OCI-LY1 (cell line): ENCODE measurements at regions not wholly inside any gene's neighbourhood (a gene's known extent, or its start where the extent isn't known, plus 50 kb on each side); places are given as distances from the start of the nearest gene placed in this dataset.

ENCODE experiments used
- H2AFZ ChIP-seq: fragments of 200-600 bp; sonication (generic), shearing (Covaris generic); 2 replicates; pipeline ENCODE4 v1.6.0; 2014; ENCODE audit warnings: antibody characterized with exemption, mild to moderate bottlenecking, low read length
- H3F3A ChIP-seq: fragments of 200-600 bp; sonication (generic), shearing (Covaris generic); 2 replicates; pipeline ENCODE4 v1.6.0; 2014; ENCODE audit warnings: mild to moderate bottlenecking, antibody characterized with exemption, low read length, moderate library complexity; ENCODE audit not compliant: insufficient read depth
- H3K27ac ChIP-seq: fragments of 200-600 bp; sonication (generic); 2 replicates; pipeline ENCODE4 v1.5.1; 2014; ENCODE audit warnings: low read length, mixed run types, mild to moderate bottlenecking, low read depth; ENCODE audit not compliant: poor library complexity, severe bottlenecking
- H3K27me3 ChIP-seq: fragments of 200-600 bp; sonication (generic); 2 replicates; pipeline ENCODE4 v1.6.0; 2014; ENCODE audit warnings: antibody characterized with exemption, mild to moderate bottlenecking, low read length, moderate library complexity; ENCODE audit not compliant: insufficient read depth
- H3K36me3 ChIP-seq: fragments of 200-600 bp; sonication (generic); 2 replicates; pipeline ENCODE4 v1.6.1; 2014; ENCODE audit warnings: mild to moderate bottlenecking, antibody characterized with exemption, low read length, moderate library complexity, mixed read lengths; ENCODE audit not compliant: insufficient read depth
- H3K4me1 ChIP-seq: fragments of 200-600 bp; sonication (generic); 2 replicates; pipeline ENCODE4 v1.5.1; 2014; ENCODE audit warnings: mild to moderate bottlenecking, low read length, moderate library complexity; ENCODE audit not compliant: insufficient read depth, severe bottlenecking
- H3K4me2 ChIP-seq: fragments of 200-600 bp; sonication (generic), shearing (Covaris generic); 2 replicates; pipeline ENCODE4 v1.6.1; 2014; ENCODE audit warnings: low read length
- H3K4me3 ChIP-seq: fragments of 200-600 bp; sonication (generic); 2 replicates; pipeline ENCODE4 v1.5.1; 2014; ENCODE audit warnings: low read length, low read depth, mild to moderate bottlenecking, mixed read lengths; ENCODE audit not compliant: poor library complexity, severe bottlenecking
- H3K79me2 ChIP-seq: fragments of 200-600 bp; shearing (Covaris generic); 2 replicates; pipeline ENCODE4 v1.6.1; 2016; ENCODE audit warnings: mixed run types, low read length, mixed read lengths; ENCODE audit not compliant: insufficient read depth
- H3K9ac ChIP-seq: fragments of 200-600 bp; sonication (generic), shearing (Covaris generic); 2 replicates; pipeline ENCODE4 v1.6.1; 2014; ENCODE audit warnings: mild to moderate bottlenecking, low read length, mixed read lengths
- H3K9me2 ChIP-seq: fragments of 200-600 bp; sonication (generic), shearing (Covaris generic); 2 replicates; pipeline ENCODE4 v1.6.1; 2014; ENCODE audit warnings: low read depth, mild to moderate bottlenecking, low read length, mixed read lengths
- H3K9me3 ChIP-seq: fragments of 200-600 bp; shearing (Covaris generic); 2 replicates; pipeline ENCODE4 v1.6.1; 2014; ENCODE audit warnings: low read length, mixed read lengths
- H4K20me1 ChIP-seq: fragments of 200-600 bp; sonication (generic), shearing (Covaris generic); 2 replicates; pipeline ENCODE4 v1.6.0; 2016; ENCODE audit warnings: mild to moderate bottlenecking, low read length; ENCODE audit not compliant: insufficient read depth
- EZH2 ChIP-seq: fragments of 200-600 bp; sonication (generic), shearing (Covaris generic); IDR thresholded peaks from 2 replicates; pipeline ENCODE4 v1.8.0; 2017; ENCODE audit warnings: borderline replicate concordance, mixed run types, mild to moderate bottlenecking, antibody characterized with exemption, low read length, moderate library complexity, mixed read lengths
- TF ChIP-seq, protein P1 (sequence below): fragments of 200-600 bp; sonication (generic), shearing (Covaris generic); IDR thresholded peaks from 2 replicates; pipeline ENCODE4 v1.5.1; 2017; ENCODE audit warnings: mild to moderate bottlenecking, antibody characterized with exemption, low read length, moderate library complexity, mixed read lengths

DNA sequence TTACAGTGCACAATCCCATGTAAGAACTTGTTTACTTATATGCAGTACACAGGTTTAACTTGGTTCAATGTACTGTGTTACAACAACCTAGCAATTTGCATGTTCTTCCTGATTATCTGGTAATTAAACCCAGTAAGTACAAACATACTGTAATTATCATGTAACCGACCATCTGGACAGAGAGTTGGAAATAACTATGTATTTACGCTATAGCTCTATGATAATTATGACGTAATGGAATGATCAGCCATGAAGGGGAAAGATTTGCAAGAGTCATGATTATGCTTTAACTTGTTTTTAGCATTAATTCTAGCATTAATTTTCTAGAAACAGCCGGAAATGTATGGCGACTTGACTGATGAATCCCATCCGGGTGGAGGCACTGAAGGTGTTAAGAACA is 74.8 kb upstream of the SALL1 start:
- Histone ChIP-seq H3F3A (no peaks in the 10 kb centered on the region), H3K4me2 (no peak overlapping the region), H3K27ac (no peak overlapping the region), H3K79me2 (no peaks in the 10 kb centered on the region), H3K9ac (no peak overlapping the region), H3K4me1 (no peaks in the 10 kb centered on the region), H3K9me3 (no peaks in the 10 kb centered on the region), H4K20me1 (no peaks in the 10 kb centered on the region), H3K9me2 (no peaks in the 10 kb centered on the region), H3K4me3 (no peak overlapping the region), H2AFZ (no peak overlapping the region), H3K27me3 (no peaks in the 10 kb centered on the region), H3K36me3 (no peaks in the 10 kb centered on the region)
- no peak for TF ChIP-seq EZH2
- TF ChIP-seq, protein P1, sequence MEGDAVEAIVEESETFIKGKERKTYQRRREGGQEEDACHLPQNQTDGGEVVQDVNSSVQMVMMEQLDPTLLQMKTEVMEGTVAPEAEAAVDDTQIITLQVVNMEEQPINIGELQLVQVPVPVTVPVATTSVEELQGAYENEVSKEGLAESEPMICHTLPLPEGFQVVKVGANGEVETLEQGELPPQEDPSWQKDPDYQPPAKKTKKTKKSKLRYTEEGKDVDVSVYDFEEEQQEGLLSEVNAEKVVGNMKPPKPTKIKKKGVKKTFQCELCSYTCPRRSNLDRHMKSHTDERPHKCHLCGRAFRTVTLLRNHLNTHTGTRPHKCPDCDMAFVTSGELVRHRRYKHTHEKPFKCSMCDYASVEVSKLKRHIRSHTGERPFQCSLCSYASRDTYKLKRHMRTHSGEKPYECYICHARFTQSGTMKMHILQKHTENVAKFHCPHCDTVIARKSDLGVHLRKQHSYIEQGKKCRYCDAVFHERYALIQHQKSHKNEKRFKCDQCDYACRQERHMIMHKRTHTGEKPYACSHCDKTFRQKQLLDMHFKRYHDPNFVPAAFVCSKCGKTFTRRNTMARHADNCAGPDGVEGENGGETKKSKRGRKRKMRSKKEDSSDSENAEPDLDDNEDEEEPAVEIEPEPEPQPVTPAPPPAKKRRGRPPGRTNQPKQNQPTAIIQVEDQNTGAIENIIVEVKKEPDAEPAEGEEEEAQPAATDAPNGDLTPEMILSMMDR: no peak

DNA sequence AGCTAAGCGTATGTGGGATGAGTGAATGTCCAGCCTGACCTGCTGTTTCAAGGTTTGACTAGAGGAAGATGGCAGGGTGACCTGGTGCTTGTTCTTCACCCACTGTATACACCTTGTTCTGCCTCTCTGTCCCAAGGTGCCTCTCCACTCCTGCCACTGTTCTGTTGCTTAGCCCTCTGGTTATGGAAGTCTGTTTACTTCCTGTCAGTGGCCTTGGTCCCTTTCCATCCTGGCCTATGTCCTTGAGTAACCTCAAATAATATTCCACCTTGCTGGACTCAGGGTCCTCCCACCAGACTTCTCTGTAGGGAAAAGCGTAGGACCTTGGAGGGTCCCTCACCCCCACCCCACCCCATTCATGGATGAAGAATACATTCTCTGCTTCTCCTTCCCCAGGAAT is 73.2 kb upstream of the SALL1 start:
- no peak overlapping the region for H3K27ac ChIP-seq
- no peaks in the 10 kb centered on the region for H3K27me3 ChIP-seq
- H3K36me3 ChIP-seq: no peaks in the 10 kb centered on the region
- TF ChIP-seq, protein P1: no peak
- TF ChIP-seq EZH2: no peak
- no peak overlapping the region for H3K9ac ChIP-seq
- no peaks in the 10 kb centered on the region for H3F3A ChIP-seq
- no peak overlapping the region for H3K4me3 ChIP-seq
- H3K9me3 ChIP-seq: no peaks in the 10 kb centered on the region
- H3K9me2 ChIP-seq: no peaks in the 10 kb centered on the region
- no peaks in the 10 kb centered on the region for H3K4me1 ChIP-seq
- H2AFZ ChIP-seq: no peak overlapping the region
- H3K4me2 ChIP-seq: no peak overlapping the region
- H4K20me1 ChIP-seq: no peaks in the 10 kb centered on the region
- H3K79me2 ChIP-seq: no peaks in the 10 kb centered on the region

DNA sequence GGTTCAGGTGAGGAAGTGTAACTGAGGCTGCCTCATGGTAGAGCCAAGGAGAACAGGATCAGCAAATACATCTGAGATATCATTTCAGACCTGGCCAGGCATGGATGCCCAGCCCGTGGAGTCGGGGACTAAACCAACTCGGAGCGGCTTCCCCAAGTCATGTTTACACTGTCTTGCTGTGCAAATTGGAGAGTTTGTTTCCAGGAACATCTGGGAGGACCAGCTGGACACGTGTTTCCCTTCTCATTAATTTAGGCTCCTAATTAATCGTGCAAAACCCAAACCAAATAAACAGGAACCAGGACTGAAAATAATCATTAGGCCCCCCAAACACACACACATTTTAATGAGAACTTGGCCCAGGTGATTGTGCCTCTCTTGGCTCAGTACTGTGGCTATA is 70.9 kb upstream of the SALL1 start:
- no peaks in the 10 kb centered on the region for H3K9me2 ChIP-seq
- H3K4me1 ChIP-seq: no peaks in the 10 kb centered on the region
- no peaks in the 10 kb centered on the region for H3K79me2 ChIP-seq
- H3K4me2 ChIP-seq: no peak overlapping the region
- no peak overlapping the region for H3K4me3 ChIP-seq
- no peak overlapping the region for H2AFZ ChIP-seq
- no peaks in the 10 kb centered on the region for H3K9me3 ChIP-seq
- H3K36me3 ChIP-seq: no peaks in the 10 kb centered on the region
- H3F3A ChIP-seq: no peaks in the 10 kb centered on the region
- H4K20me1 ChIP-seq: no peaks in the 10 kb centered on the region
- TF ChIP-seq EZH2: no peak
- TF ChIP-seq, protein P1: no peak
- no peaks in the 10 kb centered on the region for H3K27me3 ChIP-seq
- H3K9ac ChIP-seq: no peak overlapping the region
- no peak overlapping the region for H3K27ac ChIP-seq
